H1 (cell line): ENCODE measurements at regions not wholly inside any gene's neighbourhood (a gene's known extent, or its start where the extent isn't known, plus 50 kb on each side); places are given as distances from the start of the nearest gene placed in this dataset.

Experiments used
- NRF1 ChIP-seq: IDR thresholded peaks from 2 replicates; pipeline ENCODE4 v1.6.1; 2011; ENCODE audit warnings: mild to moderate bottlenecking, low read depth, low read length, improper control_type of control experiment
- POLR2A ChIP-seq, 2 experiments: IDR thresholded peaks; 1 replicate in 1 of 2; 2 replicates in 1 of 2; pipeline ENCODE4 v1.6.1; 2011; ENCODE audit warnings: low read depth in 2 of 2, low read length in 2 of 2, mild to moderate bottlenecking in 2 of 2; ENCODE audit errors: control extremely low read depth in 1 of 2
- USF2 ChIP-seq: IDR thresholded peaks from 2 replicates; pipeline ENCODE4 v1.6.1; 2011; ENCODE audit warnings: low read length, improper control_type of control experiment

- no peak for TF ChIP-seq NRF1
- no peak for TF ChIP-seq USF2
- TF ChIP-seq POLR2A (IDR thresholded peaks at IDR 0.05; ENCODE audit: control extremely low read depth in 1 of 2, low read depth in 2 of 2, low read length in 2 of 2), result no peak
Measured at GRCh38 chr20:48153103-48153502, 367.8 kb upstream of the SULF2 start.
